NCI-H82 (cell line): ENCODE measurements at regions not wholly inside any gene's neighbourhood (a gene's known extent, or its start where the extent isn't known, plus 50 kb on each side); places are given as distances from the start of the nearest gene placed in this dataset.
"Not testable (repeated sequence)": the region's sequence is repeated elsewhere in the genome, so short reads cannot be mapped to it uniquely, and the experiment has no call there.

Experiments used
- DNase-seq: peaks from one replicate; lab custom pipeline; 2025; lab: John Stamatoyannopoulos, UW

DNA sequence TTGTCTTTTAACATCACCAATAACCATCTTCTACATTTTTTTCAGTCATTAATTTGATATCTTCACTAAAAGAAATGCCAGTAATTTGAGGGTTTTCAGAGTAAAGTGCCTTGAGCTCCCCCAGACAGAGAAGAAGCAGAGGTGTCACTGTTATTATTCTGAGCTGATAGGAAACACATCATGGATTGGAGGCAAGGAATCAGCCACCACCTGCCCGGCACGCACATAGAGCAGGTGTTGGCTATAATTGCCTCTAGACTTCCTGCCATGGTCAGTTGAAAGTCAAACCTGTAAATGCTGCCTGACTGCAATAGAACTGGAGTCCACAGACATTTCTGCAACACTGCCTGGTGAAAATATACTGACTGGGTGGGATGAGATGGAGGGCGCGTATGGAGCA lies 776.6 kb downstream of the UQCRFS1 start:
- DNase-seq = no peak

DNA sequence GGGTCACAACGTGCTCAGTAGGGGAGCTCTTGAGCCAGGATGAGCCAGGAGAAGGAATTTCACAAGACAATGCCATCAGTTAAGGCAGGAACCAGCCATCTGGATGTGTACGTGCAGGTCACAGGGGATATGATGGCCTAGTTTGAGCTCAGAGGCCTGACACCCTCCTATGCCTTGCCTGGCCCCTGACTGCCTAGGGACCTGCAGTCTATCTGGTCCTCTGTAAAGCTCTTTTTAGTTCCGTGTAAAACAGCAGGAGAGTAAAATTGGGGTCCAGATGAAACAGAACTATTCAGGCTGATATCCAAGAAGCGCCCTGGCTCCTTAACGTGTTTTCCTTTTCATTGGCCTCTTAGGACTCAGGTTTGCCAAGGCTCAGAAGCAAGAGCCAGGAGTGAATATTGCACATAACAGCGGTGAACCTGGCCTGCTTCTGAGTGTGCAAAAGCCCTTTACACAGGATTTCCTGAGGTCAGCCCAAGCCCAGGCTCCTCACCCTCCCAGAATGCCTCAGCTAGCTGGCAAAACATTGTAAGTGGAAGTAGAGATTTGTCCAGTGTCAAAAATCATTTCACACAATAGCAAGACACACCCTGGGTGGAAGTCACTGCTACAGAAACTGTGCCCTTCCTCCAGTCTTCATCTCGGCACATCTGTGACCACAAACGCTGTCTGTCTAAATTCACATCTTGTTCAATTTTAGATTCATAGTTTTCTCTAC lies 777.2 kb downstream of the UQCRFS1 start:
- DNase-seq = no peak

DNA sequence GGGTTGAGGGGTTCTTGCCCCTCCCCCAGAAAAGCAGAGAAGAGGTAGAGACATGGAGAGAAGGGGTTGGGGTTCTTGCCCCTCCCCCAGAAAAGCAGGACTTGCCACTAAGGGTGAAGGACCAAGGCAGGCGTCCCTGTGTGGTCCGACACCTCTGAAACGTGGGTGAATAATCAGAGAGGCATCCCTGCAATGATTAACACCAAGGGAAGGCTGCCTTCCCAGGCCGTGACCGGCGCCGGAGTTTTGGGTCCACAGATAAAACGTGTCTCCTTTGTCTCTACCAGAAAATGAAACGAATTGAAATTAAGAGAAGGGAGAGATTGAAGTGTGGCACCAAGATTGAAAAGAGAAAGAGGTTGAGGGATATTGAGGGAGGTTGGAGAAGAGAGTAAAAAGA lies 778.2 kb downstream of the UQCRFS1 start:
- DNase-seq = not testable (repeated sequence)

DNA sequence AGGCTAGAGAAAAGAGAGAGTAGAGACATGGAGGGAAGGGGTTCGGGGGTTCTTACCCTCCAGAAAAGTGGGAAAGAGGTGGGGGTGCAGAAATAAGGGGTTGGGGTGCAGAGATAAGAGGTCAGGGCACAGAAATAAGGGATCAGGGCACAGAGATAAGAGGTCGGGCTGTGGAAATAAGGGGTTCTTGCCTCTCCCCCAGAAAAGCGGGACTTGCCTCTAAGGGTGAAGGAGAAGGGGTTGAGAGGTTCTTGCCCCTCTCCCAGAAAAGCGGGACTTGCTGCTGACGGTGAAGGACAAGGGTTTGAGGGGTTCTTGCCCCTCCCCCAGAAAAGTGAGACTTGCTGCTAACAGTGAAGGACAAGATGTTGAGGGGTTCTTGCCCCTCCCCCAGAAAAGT lies 778.6 kb downstream of the UQCRFS1 start:
- DNase-seq = not testable (repeated sequence)

DNA sequence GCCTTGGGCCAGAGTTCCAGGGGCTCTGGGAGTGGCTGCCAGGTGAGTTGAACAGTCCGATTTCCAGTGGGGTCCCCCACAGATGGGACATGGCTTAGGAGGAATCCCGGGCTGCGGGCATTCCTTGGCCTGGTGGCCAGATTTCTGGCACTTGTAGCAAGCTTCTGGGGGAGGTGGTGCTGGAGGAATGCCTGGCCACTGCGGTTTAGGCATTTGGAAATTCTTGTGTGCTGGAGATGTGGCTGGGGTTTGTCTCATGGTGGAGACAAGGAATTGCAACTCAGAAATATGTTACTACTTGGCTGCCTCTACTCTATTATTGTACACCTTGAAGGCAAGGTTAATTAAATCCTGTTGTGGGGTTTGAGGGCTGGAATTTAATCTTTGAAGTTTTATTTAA lies 779.8 kb downstream of the UQCRFS1 start:
- DNase-seq = not testable (repeated sequence)

DNA sequence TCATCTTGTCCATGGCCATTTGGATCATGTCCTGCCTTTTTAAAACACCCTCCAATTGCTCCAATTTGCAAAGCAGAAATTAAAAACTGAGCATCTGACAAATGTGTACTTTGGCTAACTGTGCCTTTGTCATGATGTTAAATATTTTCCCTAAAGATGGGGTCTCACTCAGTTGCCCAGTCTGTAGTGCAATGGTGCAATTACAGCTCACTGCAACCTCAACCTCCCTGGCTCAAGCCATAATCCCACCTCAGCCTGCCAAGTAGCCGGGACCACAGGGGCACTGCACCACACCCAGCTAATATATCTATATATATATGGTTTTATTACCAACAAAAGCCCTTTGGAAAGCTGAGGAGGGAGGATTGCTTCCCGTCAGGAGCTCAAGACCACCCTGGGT lies 782.7 kb downstream of the UQCRFS1 start:
- no peak for DNase-seq

DNA sequence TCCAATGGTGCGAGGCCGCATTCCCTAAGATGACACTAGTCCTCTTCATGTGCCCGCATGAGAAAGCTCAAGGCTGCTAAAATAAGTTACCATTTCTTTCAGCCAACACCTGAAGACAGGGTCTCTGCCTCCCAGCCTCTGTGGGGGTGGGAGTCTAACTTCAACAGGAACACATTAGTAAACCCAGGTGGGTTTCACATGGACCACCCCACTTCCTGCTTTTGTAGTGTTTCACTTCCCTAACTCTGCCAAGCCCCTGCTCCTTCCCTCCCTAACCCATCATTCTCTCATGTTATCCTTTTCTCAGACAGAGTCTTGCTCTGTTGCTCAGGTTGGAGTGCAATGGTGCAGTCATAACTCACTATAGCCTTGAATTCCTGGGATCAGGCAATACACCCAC lies 783.6 kb downstream of the UQCRFS1 start:
- DNase-seq = no peak

DNA sequence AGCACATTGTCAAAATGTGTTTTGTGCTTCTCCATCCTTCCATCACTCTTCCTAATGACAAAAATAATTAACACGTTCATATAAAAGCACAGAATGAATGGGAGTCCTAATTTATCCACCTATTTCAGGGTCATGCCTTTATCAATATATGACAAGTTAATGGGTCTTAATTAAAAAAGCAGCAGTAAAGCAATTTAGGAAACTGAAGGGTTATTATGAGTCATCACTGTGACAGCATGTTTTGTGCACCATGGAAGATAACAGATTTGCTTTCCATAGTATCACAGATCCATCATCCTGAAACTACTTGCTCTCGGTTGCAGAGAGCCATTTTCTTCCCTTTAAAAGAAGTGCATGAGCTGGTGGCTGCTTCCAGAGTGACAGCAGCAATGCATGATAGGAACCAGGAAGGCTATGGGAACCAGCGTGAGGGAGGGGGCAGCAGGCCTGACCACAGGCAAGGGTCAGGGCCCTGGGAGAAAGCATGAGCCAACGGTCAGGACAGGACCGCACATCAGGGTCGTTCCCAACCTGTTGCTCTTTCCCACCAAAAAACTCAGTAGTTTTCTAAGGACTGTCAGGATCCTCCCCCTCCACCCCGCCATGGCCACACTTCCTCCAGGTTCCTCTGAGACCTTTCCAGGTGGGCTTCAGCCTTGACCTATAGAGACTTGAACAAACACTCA lies 784.1 kb downstream of the UQCRFS1 start:
- DNase-seq = no peak

DNA sequence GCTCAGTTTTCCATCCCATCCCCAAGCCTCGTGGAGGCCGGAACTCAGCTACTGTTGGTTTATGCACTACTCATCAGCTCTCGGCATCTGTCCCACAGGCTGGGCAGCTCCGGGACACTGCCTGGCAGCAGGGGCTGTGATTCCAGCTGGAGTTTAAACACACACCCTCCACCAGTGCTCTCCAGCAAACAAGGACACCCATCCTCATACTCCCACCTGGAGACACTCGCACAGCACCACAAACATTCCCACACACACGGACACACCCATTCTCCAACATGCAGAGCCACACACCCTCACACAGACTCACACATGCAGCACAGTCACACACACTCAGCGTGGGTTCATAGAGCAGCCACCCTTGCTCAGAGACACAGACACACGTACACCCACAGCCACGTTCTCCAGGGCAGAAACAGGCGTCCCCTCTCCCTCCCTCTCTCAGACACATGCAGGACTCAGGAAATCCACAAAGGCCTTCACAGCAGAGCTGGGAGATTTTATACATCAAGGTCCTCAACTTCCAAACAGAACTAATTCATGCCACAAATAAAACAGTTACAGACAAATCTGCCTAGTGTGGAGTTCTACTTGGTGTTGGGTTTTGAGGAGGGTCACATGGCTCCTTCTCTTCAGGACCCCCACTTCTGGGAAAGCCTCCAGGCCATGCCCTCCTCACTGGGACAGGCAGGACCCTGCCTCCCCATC lies 785.4 kb downstream of the UQCRFS1 start:
- no peak for DNase-seq

DNA sequence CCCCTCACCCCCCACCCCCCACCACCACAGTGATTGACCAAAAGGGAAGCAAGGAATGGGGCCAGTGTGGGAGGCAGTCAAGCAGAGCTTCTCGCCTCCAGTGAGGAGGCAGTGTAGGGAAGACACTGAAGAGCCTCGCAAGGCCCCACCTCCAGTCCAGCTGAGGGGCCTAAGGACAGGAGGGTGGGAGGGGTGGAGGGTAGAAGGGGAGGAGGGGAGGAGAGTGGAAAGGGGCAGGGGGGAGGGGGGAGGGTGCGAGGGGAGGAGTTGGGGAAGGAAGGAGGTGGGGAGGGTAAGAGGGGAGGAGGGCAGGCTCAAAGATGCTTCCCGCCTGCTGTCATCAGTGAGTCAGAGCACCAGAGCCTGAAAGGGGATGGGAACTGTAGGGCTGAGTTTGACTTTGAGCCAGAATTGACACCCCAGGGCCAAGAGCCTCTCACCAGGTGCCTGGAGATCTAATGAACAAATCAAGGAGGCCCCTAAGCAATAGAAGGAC lies 786.2 kb downstream of the UQCRFS1 start:
- DNase-seq = peak; percentile 5

DNA sequence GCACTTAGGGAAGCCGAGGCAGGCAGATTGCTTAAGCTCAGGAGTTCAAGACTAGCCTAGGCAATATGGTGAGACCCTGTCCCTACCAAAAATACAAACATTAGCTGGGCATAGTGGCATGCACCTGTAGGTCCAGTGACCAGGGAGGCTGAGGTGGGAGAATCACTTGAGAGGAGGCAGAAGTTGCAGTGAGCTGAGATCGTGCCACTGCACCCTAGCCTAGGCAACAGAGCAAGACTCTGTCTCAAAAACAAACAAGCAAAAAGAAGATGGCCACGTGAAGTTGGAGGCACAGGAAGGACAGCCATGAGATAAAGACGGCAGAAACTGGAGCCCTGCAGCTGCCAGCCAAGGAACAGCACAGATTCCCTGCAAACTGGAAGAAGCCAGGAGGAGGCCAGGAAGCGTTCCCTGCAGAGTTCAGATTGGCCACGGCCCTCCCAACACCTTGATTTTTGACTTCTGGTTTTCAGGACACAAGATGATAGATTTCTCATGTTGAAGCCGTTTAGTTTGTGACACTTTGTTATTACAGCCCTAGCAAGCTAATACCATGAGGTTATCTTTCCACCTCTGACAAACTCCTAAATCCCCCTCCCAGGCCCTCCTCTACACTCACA lies 786.7 kb downstream of the UQCRFS1 start:
- DNase-seq = no peak

DNA sequence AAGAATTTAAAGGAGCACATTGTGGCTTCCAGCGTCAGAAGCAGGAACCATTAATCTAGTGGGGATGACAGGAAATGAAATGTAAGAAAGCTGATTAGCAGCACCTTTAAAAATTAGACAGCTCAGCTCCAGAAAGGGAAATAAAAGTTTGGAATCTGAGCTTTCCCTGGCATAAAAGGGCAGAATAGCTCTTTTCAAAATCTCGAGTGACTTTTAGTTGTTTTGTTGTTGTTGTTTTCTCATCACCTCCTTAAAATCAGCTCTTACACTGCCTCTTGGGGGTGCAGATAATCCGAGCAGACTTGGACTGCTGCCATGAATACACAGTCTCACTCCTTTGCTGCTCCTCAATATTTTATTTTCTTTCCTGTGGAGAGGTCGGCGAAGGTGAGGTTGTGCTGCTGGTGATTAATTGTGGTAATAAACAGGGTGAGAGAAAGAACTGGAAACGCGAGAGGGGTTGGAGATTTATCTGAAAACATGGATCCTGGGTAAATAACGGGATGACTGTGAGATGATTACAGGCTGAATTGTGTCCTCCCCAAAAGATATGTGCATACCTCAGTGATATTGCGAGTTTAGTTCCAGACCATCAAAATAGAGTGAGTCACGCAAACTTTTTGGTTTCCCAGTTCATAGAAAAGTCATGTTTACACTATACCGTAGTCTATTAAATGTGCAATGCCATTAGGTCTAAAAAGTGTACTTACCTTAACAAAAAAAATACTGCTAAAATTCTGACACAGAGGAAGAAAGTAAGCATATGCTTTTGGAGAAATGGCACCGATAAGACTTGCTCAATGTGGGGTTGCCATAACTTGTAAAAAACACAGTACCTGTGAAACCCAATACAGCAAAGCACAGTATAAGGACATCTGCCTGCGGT lies 787.7 kb downstream of the UQCRFS1 start:
- DNase-seq = peak; percentile 37

DNA sequence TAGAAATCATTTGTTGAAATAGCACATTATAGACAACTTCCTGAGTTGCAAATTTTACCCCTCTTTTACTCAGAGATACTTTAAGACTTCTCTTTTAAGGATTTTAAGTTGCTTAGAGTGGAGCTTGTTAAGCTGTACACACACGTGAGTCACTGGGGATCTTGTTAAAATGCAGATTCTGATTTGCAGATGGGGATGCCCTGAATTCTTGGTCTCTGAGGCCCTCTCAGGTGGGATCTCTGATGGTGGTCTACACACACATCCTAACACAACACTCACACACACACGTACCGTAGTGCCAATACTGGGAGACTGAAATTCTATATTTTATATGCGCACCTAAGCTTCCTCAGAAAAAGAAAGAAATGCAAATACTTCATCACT lies 788.3 kb downstream of the UQCRFS1 start:
- DNase-seq = peak; percentile 13

DNA sequence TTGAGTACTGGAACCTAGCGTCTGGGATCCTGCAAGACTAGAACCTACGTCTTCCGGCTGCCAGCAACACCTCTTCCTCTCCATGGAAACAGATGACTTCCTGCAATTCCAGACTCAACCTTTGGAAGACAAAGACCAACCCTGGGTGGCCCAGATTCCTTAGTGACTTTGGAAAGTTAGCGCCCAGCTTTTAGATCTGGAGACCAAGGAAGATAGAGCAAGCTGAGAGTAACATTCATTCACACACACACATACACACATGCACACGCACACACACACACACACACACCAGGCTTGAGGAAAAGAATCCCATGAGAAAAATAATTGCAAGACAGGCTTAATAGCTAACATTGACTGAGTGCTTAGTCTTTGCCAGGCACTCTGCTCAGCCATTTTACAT lies 788.9 kb downstream of the UQCRFS1 start:
- DNase-seq = no peak

DNA sequence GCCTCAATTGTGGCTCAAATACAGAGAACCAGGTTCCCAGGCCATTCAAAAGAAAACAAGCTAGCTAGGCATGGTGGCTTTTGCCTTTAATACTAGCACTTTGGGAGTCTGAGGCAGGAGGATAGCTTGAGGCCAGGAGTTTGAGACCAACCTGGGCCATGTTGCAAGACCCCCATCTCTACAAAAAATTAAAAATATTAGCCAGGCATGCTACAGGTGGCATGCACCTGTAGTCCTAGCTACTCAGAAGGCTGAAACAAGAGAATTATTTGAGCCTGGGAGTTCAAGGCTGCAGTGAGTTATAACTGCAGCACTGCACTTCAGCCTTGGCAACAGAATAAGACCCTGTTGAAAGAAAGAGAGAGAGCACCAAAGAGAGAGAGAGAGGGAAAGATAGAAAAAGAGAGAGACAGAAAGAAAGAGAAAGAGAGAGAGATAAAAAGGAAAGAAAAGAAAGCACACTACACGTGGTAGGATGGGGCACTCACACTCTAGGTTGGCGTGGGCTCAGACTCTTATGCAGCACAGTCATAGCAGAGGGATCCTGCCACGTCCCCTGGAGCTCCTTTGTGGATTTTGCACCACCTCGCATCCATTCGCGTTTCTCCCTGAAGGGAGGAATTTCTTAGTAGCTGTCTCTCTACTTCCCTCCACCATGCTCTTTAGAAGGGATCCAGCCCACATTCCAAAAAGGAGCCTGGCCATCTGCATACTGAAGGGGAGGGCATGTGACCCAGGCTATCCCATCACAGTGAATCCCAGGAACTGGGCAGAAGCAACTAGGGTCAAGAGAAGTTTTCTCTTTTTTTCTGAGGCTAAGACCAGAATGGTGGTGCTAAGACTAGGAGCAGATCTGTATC lies 789.9 kb downstream of the UQCRFS1 start:
- no peak for DNase-seq

DNA sequence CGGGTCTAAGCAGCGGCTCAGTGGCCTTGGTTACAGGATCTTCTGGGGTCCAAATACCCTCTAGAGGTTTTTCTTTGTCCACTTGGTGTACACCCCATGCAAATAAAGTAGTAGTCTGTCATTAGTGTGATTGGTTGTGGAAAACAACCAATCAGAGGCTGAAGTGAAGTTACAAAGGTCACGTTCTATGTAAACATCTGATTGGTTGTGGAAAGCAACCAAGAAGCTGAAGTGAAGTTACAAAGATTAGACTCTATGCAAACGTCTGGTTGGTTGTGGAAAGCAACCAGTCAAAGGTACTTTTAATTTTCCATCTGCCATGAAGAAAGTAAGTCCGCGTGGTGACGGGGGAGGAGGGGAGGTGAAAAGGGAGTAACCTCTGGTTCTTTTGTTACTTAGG lies 790.9 kb downstream of the UQCRFS1 start:
- DNase-seq = no peak

DNA sequence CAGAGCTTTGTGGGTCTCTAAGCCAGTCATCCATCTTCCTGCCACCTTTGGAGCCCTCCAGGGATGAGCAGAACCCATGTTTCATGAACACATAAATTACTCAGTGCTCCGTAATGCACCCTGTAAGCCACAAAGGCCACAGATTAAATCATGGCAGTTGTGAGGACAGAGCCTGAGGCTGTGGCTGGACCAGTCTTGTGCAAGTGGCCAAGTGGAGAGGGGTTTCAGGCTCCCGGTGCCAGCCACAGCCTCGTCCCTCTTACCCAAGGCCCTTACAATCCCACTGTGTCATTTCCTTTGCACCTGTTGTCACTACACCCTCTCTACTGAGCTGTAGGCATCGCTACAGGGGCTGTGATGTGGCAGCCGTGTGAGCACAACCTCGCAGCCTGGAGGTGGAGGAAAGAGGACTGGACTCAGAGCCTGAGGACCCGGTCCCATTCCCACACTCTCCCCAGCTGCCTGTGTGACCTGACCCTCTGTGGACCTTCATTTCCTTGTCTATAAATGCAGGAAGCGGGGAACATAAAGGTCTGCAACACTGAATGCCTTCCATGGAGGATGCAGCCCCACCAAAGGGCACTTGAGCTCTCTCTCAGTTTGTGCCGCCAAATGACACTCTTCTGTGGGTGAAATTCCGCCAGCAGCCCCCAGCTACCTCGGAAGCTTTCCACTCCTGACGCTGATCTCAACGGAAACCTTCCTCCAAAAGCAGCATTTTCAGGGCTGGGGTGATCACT lies 792.0 kb downstream of the UQCRFS1 start:
- no peak for DNase-seq

DNA sequence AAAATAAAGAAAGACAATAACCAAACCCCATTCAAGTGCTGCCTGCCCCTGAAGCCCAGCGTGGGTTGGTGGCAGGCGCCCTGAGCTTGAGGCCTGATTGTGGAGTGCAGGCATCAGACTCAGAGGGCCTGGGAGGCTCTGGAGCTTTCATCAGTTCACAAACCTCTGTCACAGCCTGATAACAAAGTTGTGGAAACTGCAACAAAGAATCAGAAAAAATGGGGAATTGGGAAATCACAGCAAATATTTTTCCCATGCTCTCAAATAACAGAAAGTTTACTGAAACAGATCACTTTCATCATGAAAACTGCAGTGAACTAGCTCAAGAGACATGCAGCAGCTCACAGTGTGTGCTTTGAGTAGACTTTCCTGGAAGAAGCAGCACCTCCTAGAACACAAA lies 793.6 kb downstream of the UQCRFS1 start:
- DNase-seq = no peak

DNA sequence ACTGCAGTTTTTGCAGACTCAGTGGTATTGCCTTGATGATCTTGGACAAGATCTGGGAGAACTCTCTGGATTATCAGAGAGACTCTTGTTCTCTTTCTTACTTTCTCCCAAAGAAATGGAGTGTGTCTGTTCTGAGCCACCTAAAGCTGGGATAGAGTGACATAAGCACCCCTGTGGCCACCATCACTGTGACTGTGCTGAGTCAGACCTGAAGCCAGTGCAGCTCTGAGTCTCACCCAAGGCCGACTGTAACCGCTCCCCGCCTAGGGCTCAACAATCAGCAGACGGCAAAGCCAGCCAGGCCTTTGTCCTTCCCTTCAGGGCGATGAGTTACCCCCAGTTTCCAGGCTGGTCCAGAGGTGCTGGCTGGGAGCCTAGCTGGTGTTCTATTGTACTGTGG lies 795.6 kb downstream of the UQCRFS1 start:
- no peak for DNase-seq

DNA sequence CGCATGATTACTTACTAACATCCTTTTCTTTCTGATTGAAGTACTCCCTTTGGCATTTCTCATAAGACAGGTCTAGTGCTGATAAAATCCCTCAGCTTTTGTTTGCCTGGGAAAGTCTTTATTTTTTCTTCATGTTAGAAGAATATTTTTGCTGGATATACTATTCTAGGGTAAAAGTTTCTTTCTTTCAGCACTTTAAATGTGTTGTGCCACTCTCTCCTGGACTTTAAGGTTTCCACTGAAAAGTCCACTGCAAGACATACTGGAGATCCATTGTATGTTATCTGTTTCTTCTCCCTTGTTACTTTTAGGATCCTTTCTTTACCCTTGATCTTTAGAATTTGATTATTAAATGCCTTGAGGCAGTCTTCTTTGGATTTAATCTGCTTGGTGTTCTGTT lies 796.7 kb downstream of the UQCRFS1 start:
- DNase-seq = no peak
